Hepatocyte (in vitro differentiated cells): ENCODE measurements at regions not wholly inside any gene's neighbourhood (a gene's known extent, or its start where the extent isn't known, plus 50 kb on each side); places are given as distances from the start of the nearest gene placed in this dataset.

Source experiments
- EZH2 ChIP-seq: fragments of 200-600 bp; sonication (generic); IDR thresholded peaks from 2 replicates; pipeline ENCODE4 v1.6.1; 2016; ENCODE audit warnings: antibody characterized with exemption, mild to moderate bottlenecking, borderline replicate concordance
- TF ChIP-seq, protein P1 (sequence below): fragments of 200-600 bp; sonication (generic); IDR thresholded peaks from 2 replicates; pipeline ENCODE4 v1.5.1; 2016; ENCODE audit warnings: antibody characterized with exemption, mild to moderate bottlenecking; ENCODE audit not compliant: poor library complexity

DNA sequence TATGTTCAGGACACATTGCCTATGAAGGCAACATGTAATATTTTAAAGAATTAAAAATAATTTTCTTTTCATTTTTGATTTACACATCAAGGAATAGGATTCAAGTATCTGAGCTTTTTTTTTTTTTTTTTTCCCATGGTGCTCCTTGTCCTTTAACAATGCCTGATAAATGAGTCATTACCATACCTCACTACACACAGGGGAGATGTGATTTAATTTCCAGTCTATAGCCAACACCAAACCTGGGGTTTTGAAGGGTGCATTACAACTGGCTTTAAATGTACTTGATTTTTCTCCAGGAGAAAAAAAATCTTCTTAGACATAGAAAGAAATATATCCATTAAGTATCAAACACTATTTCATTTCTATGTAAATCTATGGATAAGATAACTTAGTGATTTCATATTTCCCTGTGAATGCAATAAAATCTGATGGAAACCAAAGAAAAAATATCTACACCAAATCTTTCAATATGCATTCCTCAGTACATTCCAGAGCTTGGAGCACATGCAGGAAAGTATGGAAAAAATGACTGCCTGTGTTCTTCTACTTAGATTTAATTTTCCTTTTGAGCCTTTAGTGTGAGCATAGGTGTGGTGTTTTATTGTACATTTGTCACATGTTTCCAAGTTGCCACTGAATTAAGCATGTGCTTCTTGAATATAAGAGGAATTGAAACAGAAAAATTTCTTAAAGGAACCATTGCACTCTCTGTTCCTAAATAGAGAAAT is 204.8 kb upstream of the MEOX2 start:
- TF ChIP-seq, protein P1, sequence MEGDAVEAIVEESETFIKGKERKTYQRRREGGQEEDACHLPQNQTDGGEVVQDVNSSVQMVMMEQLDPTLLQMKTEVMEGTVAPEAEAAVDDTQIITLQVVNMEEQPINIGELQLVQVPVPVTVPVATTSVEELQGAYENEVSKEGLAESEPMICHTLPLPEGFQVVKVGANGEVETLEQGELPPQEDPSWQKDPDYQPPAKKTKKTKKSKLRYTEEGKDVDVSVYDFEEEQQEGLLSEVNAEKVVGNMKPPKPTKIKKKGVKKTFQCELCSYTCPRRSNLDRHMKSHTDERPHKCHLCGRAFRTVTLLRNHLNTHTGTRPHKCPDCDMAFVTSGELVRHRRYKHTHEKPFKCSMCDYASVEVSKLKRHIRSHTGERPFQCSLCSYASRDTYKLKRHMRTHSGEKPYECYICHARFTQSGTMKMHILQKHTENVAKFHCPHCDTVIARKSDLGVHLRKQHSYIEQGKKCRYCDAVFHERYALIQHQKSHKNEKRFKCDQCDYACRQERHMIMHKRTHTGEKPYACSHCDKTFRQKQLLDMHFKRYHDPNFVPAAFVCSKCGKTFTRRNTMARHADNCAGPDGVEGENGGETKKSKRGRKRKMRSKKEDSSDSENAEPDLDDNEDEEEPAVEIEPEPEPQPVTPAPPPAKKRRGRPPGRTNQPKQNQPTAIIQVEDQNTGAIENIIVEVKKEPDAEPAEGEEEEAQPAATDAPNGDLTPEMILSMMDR, result no peak
- no peak for TF ChIP-seq EZH2
